Suprapubic skin (tissue), 4 donors: ENCODE measurements at regions not wholly inside any gene's neighbourhood (a gene's known extent, or its start where the extent isn't known, plus 50 kb on each side); places are given as distances from the start of the nearest gene placed in this dataset.
"Not testable (repeated sequence)": the region's sequence is repeated elsewhere in the genome, so short reads cannot be mapped to it uniquely, and the experiment has no call there.

Experiments used
- DNase-seq, 2 donors: peaks; one replicate each; pipeline ENCODE4 v3.0.0-alpha.2; 2019; ENCODE audit warnings: low spot score in 2 of 2
- H3K27ac ChIP-seq: fragments of 200-600 bp; sonication (generic); one replicate; pipeline ENCODE4 v1.5.1; 2019
- H3K27me3 ChIP-seq: fragments of 200-600 bp; sonication (generic); one replicate; pipeline ENCODE4 v1.5.1; 2019
- H3K36me3 ChIP-seq: fragments of 200-600 bp; sonication (generic); one replicate; pipeline ENCODE4 v1.5.1; 2019
- H3K4me1 ChIP-seq: fragments of 200-600 bp; sonication (generic); one replicate; pipeline ENCODE4 v1.5.1; 2019
- H3K4me3 ChIP-seq: fragments of 200-600 bp; sonication (generic); one replicate; pipeline ENCODE4 v1.5.1; 2019; ENCODE audit warnings: mild to moderate bottlenecking
- H3K9me3 ChIP-seq: fragments of 200-600 bp; sonication (generic); one replicate; pipeline ENCODE4 v1.5.1; 2019
- EP300 ChIP-seq: sonication (generic); formaldehyde crosslinking; IDR thresholded peaks from one replicate; pipeline ENCODE4 v1.6.1; 2017; ENCODE audit warnings: antibody characterized with exemption
- POLR2A ChIP-seq, 2 donors: fragments of 450-650 bp; IDR thresholded peaks; one replicate each; pipeline ENCODE4 v1.6.1; 2017; ENCODE audit warnings: antibody characterized with exemption in 2 of 2, mild to moderate bottlenecking in 2 of 2, moderate library complexity in 2 of 2
- POLR2AphosphoS5 ChIP-seq, 3 donors: sonication (generic); formaldehyde crosslinking; IDR thresholded peaks; one replicate each; pipeline ENCODE4 v1.6.1; 2017; ENCODE audit warnings: antibody characterized with exemption in 3 of 3
- WGBS: methylation state at CpG from one replicate; pipeline ENCODE4 v1.1.5; 2018; 5-methylcytosine and 5-hydroxymethylcytosine counted together
- TF ChIP-seq, protein P1 (sequence below), 2 donors: fragments of 200-600 bp in 1 of 2; fragments of 450-650 bp in 1 of 2; sonication (generic) in 1 of 2; IDR thresholded peaks; one replicate each; pipeline ENCODE4 v1.5.1; 2016 to 2019; ENCODE audit warnings: antibody characterized with exemption in 2 of 2, mild to moderate bottlenecking in 1 of 2, moderate library complexity in 1 of 2

DNA sequence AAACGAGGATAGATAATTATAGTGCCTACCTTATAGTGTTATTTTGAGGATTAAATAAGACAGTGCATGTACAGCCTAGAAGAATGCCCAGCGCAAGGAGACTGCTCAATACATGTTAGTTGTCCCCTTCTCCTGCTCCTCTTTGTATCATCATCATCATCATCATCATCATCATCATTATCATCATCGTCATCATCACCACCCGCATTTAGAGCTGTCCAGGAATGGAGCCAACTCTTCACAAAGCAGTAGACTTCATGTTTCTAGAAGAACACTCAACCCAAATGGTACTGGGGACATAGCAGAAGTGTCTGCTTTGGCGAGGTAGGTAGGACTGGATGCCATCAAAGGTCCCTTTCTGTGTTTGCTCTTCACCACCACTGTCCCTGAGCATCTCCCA, 116.0 kb downstream of the TRIM43 start:
- no peak overlapping the region for H3K4me3 ChIP-seq
- TF ChIP-seq EP300 (no peak), POLR2A (IDR thresholded peaks at IDR 0.05) (no peak), POLR2AphosphoS5 (IDR thresholded peaks at IDR 0.05) (no peak)
- TF ChIP-seq, protein P1, sequence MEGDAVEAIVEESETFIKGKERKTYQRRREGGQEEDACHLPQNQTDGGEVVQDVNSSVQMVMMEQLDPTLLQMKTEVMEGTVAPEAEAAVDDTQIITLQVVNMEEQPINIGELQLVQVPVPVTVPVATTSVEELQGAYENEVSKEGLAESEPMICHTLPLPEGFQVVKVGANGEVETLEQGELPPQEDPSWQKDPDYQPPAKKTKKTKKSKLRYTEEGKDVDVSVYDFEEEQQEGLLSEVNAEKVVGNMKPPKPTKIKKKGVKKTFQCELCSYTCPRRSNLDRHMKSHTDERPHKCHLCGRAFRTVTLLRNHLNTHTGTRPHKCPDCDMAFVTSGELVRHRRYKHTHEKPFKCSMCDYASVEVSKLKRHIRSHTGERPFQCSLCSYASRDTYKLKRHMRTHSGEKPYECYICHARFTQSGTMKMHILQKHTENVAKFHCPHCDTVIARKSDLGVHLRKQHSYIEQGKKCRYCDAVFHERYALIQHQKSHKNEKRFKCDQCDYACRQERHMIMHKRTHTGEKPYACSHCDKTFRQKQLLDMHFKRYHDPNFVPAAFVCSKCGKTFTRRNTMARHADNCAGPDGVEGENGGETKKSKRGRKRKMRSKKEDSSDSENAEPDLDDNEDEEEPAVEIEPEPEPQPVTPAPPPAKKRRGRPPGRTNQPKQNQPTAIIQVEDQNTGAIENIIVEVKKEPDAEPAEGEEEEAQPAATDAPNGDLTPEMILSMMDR (IDR thresholded peaks at IDR 0.05), result no peak
- no peaks in the 10 kb centered on the region for H3K27me3 ChIP-seq
- WGBS, result 86% methylated on average over 5 of the region's 5 CpGs
- no peak for DNase-seq
- H3K27ac ChIP-seq, result no peak overlapping the region
- no peaks in the 10 kb centered on the region for H3K36me3 ChIP-seq
- H3K4me1 ChIP-seq, result no peaks in the 10 kb centered on the region
- H3K9me3 ChIP-seq, result no peaks in the 10 kb centered on the region

DNA sequence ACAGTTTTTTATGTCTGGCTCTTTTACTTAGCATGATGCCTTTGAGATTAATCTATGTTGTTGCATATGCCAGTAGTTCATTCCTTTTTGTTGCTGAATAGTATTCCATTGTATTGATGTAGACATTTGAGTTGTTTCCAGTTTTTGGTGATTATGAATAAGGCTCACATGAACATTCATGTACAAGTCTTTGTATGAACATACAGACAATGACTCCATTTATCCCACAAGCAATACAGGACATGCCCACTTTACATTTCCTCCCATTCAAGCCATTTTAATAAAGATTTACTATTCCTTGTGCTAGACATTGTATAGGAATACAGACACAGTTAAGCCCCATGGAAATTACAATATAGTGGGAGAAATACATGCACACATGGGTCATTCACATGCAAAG, 118.0 kb downstream of the TRIM43 start:
- no peak overlapping the region for H3K27ac ChIP-seq
- no peak overlapping the region for H3K4me3 ChIP-seq
- no peaks in the 10 kb centered on the region for H3K27me3 ChIP-seq
- no peaks in the 10 kb centered on the region for H3K36me3 ChIP-seq
- DNase-seq, result no peak
- H3K9me3 ChIP-seq, result no peaks in the 10 kb centered on the region
- H3K4me1 ChIP-seq, result no peaks in the 10 kb centered on the region
- TF ChIP-seq POLR2AphosphoS5 (IDR thresholded peaks at IDR 0.05), result no peak
- TF ChIP-seq EP300, result no peak
- TF ChIP-seq, protein P1 (IDR thresholded peaks at IDR 0.05), result no peak
- TF ChIP-seq POLR2A (IDR thresholded peaks at IDR 0.05), result no peak

DNA sequence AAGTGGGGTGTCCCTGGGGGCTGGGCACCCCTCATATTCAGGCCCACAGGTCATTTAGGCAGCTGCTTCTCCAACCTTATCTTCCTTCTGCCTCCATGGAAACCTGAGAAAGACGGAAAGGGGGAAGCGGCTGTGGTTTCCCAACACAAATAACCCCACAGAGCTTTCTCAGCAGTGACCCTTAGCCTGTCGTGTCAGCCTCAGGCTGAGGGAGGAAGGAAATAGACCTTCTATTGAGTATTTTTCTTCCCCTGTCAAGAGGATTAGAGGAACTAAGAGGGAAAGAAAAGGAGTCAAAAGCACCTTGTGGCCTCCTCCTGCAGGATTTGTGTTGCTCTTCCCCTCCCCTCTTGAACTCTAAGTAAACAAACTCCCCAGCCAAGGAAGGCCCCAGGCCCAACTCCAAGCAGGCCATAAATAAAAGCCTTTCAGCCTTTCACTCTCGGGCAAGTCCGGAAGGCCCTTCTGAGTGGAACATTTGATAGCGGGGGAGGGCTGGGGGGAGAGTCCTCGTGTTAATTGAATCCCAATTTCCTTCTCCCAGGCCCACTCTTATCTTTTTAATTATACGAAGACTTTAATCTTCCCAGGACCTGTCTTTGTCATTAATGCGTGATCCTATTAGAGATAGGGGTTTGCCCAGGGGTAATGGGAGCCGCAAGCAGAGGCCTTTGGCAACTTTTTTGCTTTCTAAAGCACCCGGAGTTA, 121.8 kb downstream of the TRIM43 start:
- not testable (repeated sequence) for H3K4me3 ChIP-seq, H3K27ac ChIP-seq, DNase-seq, H3K27me3 ChIP-seq, H3K4me1 ChIP-seq, H3K36me3 ChIP-seq, H3K9me3 ChIP-seq
- WGBS, result 75% methylated on average over 11 of the region's 11 CpGs

DNA sequence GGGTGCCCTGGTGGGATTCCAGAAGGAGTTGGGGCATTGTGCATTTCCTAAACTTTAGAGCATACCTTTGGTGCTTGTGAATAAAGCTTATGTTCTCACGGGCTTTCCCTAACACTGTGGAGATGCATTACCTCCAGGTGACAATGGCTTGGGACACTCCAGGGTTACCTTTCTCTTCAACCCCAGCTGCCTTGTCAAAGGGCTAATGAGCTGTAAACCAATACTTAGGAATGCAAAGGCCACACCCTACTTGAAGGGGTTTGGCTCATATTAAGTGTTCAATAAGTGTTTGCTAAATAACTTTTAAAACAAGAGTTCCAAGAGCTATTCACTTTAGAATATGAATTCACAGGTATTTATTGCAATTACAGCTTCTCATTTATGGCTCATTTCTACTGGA, 122.6 kb downstream of the TRIM43 start:
- WGBS, result 92% methylated on average over 1 of the region's 1 CpG
- H3K4me1 ChIP-seq, H3K27ac ChIP-seq, H3K27me3 ChIP-seq, H3K4me3 ChIP-seq, H3K9me3 ChIP-seq, H3K36me3 ChIP-seq, DNase-seq: not testable (repeated sequence)

DNA sequence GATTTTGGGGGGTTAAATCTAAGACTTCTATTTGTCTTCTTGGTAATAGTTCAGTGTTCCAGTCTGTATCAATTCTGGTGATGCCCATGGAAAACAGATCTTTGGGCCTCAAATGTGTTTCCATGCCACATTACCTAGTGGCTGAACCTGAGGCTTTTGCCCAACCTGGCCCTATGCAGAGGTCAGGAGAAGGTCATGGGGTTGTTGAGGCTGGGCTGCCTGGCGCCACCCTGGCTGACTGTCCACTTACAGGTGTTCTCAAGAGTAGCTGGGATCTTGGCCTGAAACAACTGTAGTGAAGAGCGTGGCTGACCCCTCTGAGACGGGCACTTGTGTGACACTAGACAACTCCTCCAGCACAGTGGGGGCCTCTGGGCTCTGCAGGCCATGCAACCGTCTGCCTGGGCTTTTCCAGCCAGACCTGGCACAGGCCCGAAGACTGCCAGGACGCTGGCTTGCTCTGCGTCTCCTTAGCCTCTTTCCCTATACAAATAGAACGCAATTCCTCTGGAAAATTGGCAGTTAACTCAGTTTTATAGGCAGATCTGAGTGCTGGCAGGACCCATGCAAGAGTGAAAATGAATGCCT, 127.8 kb downstream of the TRIM43 start:
- H3K9me3 ChIP-seq, result no peaks in the 10 kb centered on the region
- 88% methylated on average over 5 of the region's 8 CpGs for WGBS
- H3K36me3 ChIP-seq, result no peaks in the 10 kb centered on the region
- DNase-seq, result no peak
- no peaks in the 10 kb centered on the region for H3K27me3 ChIP-seq
- no peak overlapping the region for H3K4me3 ChIP-seq
- TF ChIP-seq, protein P1 (IDR thresholded peaks at IDR 0.05), result no peak
- no peak for TF ChIP-seq POLR2AphosphoS5 (IDR thresholded peaks at IDR 0.05)
- TF ChIP-seq POLR2A (IDR thresholded peaks at IDR 0.05), result no peak
- no peak for TF ChIP-seq EP300
- no peaks in the 10 kb centered on the region for H3K4me1 ChIP-seq
- H3K27ac ChIP-seq, result no peak overlapping the region

DNA sequence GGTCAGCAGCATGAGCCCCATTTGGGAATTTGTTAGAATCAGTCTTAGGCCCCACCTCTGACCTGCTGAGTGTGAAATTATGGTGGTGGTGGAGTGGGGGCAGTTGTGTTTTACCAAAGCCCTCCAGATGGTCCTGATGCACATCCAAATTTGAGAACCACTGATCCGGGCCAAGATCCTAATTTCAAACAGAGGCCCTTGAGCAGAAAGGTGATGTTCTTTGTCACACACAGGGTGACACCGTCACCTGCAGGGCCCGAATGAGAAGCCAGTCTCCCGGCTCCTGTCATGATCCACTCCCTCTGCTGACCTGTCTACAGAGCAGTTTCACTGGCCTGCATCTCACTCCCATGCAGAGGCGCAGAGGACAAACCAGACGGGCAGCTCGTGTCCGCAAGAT, 129.9 kb downstream of the TRIM43 start:
- Histone ChIP-seq H3K4me3 (no peak overlapping the region), H3K27ac (no peak overlapping the region), H3K4me1 (no peaks in the 10 kb centered on the region), H3K27me3 (no peaks in the 10 kb centered on the region), H3K36me3 (no peaks in the 10 kb centered on the region), H3K9me3 (no peaks in the 10 kb centered on the region)
- TF ChIP-seq POLR2AphosphoS5 (IDR thresholded peaks at IDR 0.05) (no peak), POLR2A (IDR thresholded peaks at IDR 0.05) (no peak), EP300 (no peak)
- TF ChIP-seq, protein P1 (IDR thresholded peaks at IDR 0.05), result no peak
- DNase-seq, result no peak
- 91% methylated on average over 8 of the region's 8 CpGs for WGBS
